ENCODE measurements at regions not wholly inside any gene's neighbourhood (a gene's known extent, or its start where the extent isn't known, plus 50 kb on each side); places are given as distances from the start of the nearest gene placed in this dataset.

DNA sequence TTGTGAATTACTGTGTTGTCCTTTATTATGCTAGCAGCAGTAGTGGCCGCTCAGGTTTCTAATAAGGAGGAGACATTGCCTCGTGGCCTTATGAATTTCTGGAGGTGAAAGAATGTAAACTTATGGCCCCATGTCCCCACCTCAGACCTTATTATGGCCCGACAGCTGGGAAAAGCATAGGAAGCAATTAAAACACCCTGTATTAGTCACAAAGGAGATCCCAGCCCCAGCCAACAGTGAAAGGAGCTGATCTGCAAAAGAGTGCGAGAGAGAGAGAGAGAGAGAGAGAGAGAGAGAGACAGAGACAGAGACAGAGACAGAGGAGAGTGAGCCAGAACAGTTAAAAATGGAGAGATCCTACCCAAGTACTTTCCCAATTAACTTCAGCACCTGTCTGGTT lies 269.3 kb downstream of the DMRT2 start:
- H3K4me3 ChIP-seq (ENCODE audit: low read length) = no peak overlapping the region
- no peak for TF ChIP-seq CTCF (IDR thresholded peaks at IDR 0.05; ENCODE audit: insufficient read depth, low read depth, low read length, missing control alignments)
- no peak for DNase-seq (ENCODE audit: low read depth)

- no peak for DNase-seq (ENCODE audit: low read depth)
- H3K4me3 ChIP-seq (ENCODE audit: low read length) = no peak overlapping the region
- TF ChIP-seq CTCF (IDR thresholded peaks at IDR 0.05; ENCODE audit: insufficient read depth, low read depth, low read length, missing control alignments) = no peak
Observed at GRCh38 chr9:1320051-1320557, 269.9 kb downstream of the DMRT2 start.

GRCh38 chr9:1320607-1321195 lies 270.5 kb downstream of the DMRT2 start:
- DNase-seq (ENCODE audit: low read depth) = no peak
- no peak overlapping the region for H3K4me3 ChIP-seq (ENCODE audit: low read length)
- TF ChIP-seq CTCF (IDR thresholded peaks at IDR 0.05; ENCODE audit: insufficient read depth, low read depth, low read length, missing control alignments) = no peak

DNA sequence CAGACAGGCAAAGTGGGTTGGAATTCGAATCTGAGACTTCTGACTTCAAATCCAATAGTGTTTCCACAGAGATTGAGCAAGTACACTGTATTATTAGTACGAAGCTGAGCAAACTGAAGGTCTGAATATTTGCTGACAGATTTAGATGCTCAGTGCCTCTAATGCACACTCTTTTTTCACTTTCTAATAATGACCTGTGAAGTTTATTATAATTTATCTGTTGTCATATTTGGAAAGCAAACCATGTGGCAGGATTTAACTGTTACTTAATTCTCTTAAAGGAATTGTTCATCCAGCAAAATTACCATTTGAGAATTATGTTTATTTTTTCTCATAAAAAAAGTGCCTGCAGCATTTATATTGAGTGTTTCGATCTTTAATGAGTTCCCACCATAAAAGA lies 277.3 kb downstream of the DMRT2 start:
- no peak for DNase-seq (ENCODE audit: low read depth)
- no peak overlapping the region for H3K4me3 ChIP-seq (ENCODE audit: low read length)
- TF ChIP-seq CTCF (IDR thresholded peaks at IDR 0.05; ENCODE audit: insufficient read depth, low read depth, low read length, missing control alignments) = no peak

- TF ChIP-seq CTCF (IDR thresholded peaks at IDR 0.05; ENCODE audit: insufficient read depth, low read depth, low read length, missing control alignments) = no peak
- DNase-seq (ENCODE audit: low read depth) = no peak
- no peak overlapping the region for H3K4me3 ChIP-seq (ENCODE audit: low read length)
Observed at GRCh38 chr9:1328341-1328740, 278.2 kb downstream of the DMRT2 start.

GRCh38 chr9:1331546-1332038 lies 281.4 kb downstream of the DMRT2 start:
- no peak for DNase-seq (ENCODE audit: low read depth)
- TF ChIP-seq CTCF (IDR thresholded peaks at IDR 0.05; ENCODE audit: insufficient read depth, low read depth, low read length, missing control alignments) = no peak
- H3K4me3 ChIP-seq (ENCODE audit: low read length) = no peak overlapping the region

- TF ChIP-seq CTCF (IDR thresholded peaks at IDR 0.05; ENCODE audit: insufficient read depth, low read depth, low read length, missing control alignments) = no peak
Observed at GRCh38 chr9:1332156-1332555, 282.0 kb downstream of the DMRT2 start.

More at GRCh38 chr9:1332156-1332555, 282.0 kb downstream of the DMRT2 start:
- no peak overlapping the region for H3K4me3 ChIP-seq (ENCODE audit: low read length)
- DNase-seq (ENCODE audit: low read depth) = peak; percentile 55
